ENCODE measurements at regions not wholly inside any gene's neighbourhood (a gene's known extent, or its start where the extent isn't known, plus 50 kb on each side); places are given as distances from the start of the nearest gene placed in this dataset.
A peak's percentile ranks its signal among the peaks of the same experiment; 100 is the strongest.

DNA sequence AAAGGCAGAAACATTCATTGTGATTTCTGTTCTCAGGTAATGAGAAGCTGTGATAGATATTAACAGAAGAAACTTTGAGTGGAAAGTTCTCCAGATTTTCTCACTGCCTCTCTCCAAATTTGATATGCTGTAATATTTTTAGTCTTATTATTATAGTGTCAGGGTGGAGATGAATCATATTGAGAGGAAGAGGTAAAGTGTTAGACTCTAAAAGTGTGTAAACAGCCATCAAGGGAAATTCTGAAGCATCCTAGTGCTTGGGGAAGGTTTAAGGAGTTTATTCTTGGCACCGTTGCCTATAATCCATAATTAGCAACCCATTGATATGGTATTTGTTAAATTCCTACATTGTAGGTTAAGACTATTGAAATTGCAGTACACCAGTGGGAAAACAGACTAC lies 104.7 kb upstream of the NABP1 start:
- BruUV-seq (replicated peaks), result no TSS peak
- Histone ChIP-seq H4K20me1 (replicated peaks; ENCODE audit: control insufficient read depth, extremely low read depth, insufficient read depth, low read length) (no peaks in the 10 kb centered on the region), H3K4me3 (replicated peaks in 1 of 3; ENCODE audit: insufficient read depth in 1 of 3, low read depth in 1 of 3, low read length in 3 of 3) (no peak overlapping the region), H3K4me1 (ENCODE audit: control insufficient read depth, extremely low read depth, insufficient read depth, low read length) (peaks cover 3% of the 10 kb centered on the region), H3K9me1 (replicated peaks; ENCODE audit: control insufficient read depth, extremely low read depth, insufficient read depth, low read length) (no peaks in the 10 kb centered on the region), H3K36me3 (ENCODE audit: control insufficient read depth in 2 of 2, extremely low read depth in 1 of 2, insufficient read depth in 2 of 2, low read length in 2 of 2) (no peaks in the 10 kb centered on the region), H3K4me2 (ENCODE audit: insufficient read depth, low read length) (no peak overlapping the region), H2AFZ (ENCODE audit: low read depth, low read length) (no peak overlapping the region), H3K27me3 (ENCODE audit: control insufficient read depth in 2 of 2, insufficient read depth in 2 of 2, low read length in 2 of 2) (no peaks in the 10 kb centered on the region), H3K9ac (replicated peaks; ENCODE audit: extremely low read depth, insufficient read depth, low read length) (no peak overlapping the region), H3K79me2 (ENCODE audit: control insufficient read depth, insufficient read depth, low read length) (no peaks in the 10 kb centered on the region), H3K9me3 (replicated peaks; ENCODE audit: control insufficient read depth, insufficient read depth, low read length) (no peaks in the 10 kb centered on the region), H3K27ac (ENCODE audit: insufficient read depth, low read depth, low read length) (no peak overlapping the region)
- FAIRE-seq (no peak), DNase-seq (ENCODE audit: low read depth, low spot score) (no peak)
- ChIA-PET POLR2A (interaction anchor here (1.0 kb wide), 1 partner anchor 104 kb away, joined by 5 read pairs; the partner anchor contains the start of gene NABP1), CTCF (interaction anchor here (0.7 to 1.3 kb wide), 3 partner anchors 9 to 123 kb away, joined by 3 read pairs; no protein-coding TSS in a partner anchor)
- peak; percentile 27 for TF ChIP-seq FOS (IDR thresholded peaks at IDR 0.05; ENCODE audit: borderline replicate concordance, insufficient read depth, low read length)
- TF ChIP-seq GATA2 (IDR thresholded peaks at IDR 0.05; ENCODE audit: insufficient read depth, insufficient read length, low read depth, low read length), result no peak
- dilution Hi-C loops (cut with MboI; ENCODE audit: extremely low pct_ligation_motif_present, low sequenced_read_pairs) (loop anchor here (25.0 kb wide), 1 partner anchor 139 kb away; no protein-coding TSS in a partner anchor), intact Hi-C loops (cut with micrococcal nuclease) (no loop called here)

DNA sequence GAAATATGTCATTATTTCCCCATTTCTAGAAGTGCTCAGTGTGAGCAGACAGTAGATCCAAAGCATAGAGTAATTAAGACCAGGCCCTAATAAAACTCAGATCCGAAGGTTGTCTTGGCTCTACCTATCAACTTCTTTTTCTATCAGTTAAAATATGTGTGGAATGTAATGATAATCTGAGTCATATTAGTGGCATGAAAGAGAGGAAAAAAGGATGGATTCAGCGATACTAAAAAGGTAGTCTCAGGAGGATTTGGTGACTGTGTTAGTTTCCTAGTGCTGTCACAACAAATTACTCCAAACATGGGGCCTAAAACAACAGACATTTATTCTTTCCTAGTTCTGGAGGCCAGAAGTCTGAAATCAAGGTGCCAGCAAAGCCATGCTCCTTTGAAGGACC lies 103.7 kb upstream of the NABP1 start:
- DNase-seq (ENCODE audit: low read depth, low spot score) (no peak), FAIRE-seq (no peak)
- Histone ChIP-seq H3K79me2 (ENCODE audit: control insufficient read depth, insufficient read depth, low read length) (no peaks in the 10 kb centered on the region), H3K9me1 (replicated peaks; ENCODE audit: control insufficient read depth, extremely low read depth, insufficient read depth, low read length) (no peaks in the 10 kb centered on the region), H3K9me3 (replicated peaks; ENCODE audit: control insufficient read depth, insufficient read depth, low read length) (no peaks in the 10 kb centered on the region), H3K9ac (replicated peaks; ENCODE audit: extremely low read depth, insufficient read depth, low read length) (no peak overlapping the region), H3K4me1 (ENCODE audit: control insufficient read depth, extremely low read depth, insufficient read depth, low read length) (peaks cover 3% of the 10 kb centered on the region), H3K4me3 (replicated peaks in 1 of 3; ENCODE audit: insufficient read depth in 1 of 3, low read depth in 1 of 3, low read length in 3 of 3) (no peak overlapping the region), H2AFZ (ENCODE audit: low read depth, low read length) (no peak overlapping the region), H3K36me3 (ENCODE audit: control insufficient read depth in 2 of 2, extremely low read depth in 1 of 2, insufficient read depth in 2 of 2, low read length in 2 of 2) (no peaks in the 10 kb centered on the region), H3K27me3 (ENCODE audit: control insufficient read depth in 2 of 2, insufficient read depth in 2 of 2, low read length in 2 of 2) (no peaks in the 10 kb centered on the region), H3K27ac (ENCODE audit: insufficient read depth, low read depth, low read length) (no peak overlapping the region), H4K20me1 (replicated peaks; ENCODE audit: control insufficient read depth, extremely low read depth, insufficient read depth, low read length) (no peaks in the 10 kb centered on the region), H3K4me2 (ENCODE audit: insufficient read depth, low read length) (no peak overlapping the region)
- CTCF ChIA-PET, result interaction anchor here (0.6 to 1.3 kb wide), 3 partner anchors 10 to 238 kb away, joined by 3 read pairs; no protein-coding TSS in a partner anchor
- BruUV-seq (replicated peaks), result no TSS peak
- TF ChIP-seq FOS (IDR thresholded peaks at IDR 0.05; ENCODE audit: borderline replicate concordance, insufficient read depth, low read length) (no peak), JUN (IDR thresholded peaks at IDR 0.05; ENCODE audit: borderline replicate concordance, insufficient read depth, insufficient read length, low read depth) (no peak), MYC (IDR thresholded peaks at IDR 0.05; ENCODE audit: low read depth, low read length) (no peak), GATA2 (IDR thresholded peaks at IDR 0.05; ENCODE audit: insufficient read depth, insufficient read length, low read depth, low read length) (no peak), EZH2 (IDR thresholded peaks at IDR 0.05; ENCODE audit: borderline replicate concordance, low read depth, low read length, severe bottlenecking) (no peak), POLR2A (IDR thresholded peaks at IDR 0.05; ENCODE audit: low read depth, low read length) (no peak), POLR2AphosphoS5 (IDR thresholded peaks at IDR 0.05; ENCODE audit: insufficient read depth, low read depth, low read length) (no peak)
- TF ChIP-seq, protein P1, sequence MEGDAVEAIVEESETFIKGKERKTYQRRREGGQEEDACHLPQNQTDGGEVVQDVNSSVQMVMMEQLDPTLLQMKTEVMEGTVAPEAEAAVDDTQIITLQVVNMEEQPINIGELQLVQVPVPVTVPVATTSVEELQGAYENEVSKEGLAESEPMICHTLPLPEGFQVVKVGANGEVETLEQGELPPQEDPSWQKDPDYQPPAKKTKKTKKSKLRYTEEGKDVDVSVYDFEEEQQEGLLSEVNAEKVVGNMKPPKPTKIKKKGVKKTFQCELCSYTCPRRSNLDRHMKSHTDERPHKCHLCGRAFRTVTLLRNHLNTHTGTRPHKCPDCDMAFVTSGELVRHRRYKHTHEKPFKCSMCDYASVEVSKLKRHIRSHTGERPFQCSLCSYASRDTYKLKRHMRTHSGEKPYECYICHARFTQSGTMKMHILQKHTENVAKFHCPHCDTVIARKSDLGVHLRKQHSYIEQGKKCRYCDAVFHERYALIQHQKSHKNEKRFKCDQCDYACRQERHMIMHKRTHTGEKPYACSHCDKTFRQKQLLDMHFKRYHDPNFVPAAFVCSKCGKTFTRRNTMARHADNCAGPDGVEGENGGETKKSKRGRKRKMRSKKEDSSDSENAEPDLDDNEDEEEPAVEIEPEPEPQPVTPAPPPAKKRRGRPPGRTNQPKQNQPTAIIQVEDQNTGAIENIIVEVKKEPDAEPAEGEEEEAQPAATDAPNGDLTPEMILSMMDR (IDR thresholded peaks at IDR 0.05; ENCODE audit: extremely low read depth in 1 of 2, insufficient read depth in 1 of 2, low read depth in 1 of 2, low read length in 2 of 2), result no peak
- TF ChIP-seq, protein P2, sequence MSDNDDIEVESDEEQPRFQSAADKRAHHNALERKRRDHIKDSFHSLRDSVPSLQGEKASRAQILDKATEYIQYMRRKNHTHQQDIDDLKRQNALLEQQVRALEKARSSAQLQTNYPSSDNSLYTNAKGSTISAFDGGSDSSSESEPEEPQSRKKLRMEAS (IDR thresholded peaks at IDR 0.05; ENCODE audit: insufficient read depth, insufficient read length), result no peak
- POLR2A ChIA-PET, result no interaction called here
- dilution Hi-C loops (cut with MboI; ENCODE audit: extremely low pct_ligation_motif_present, low sequenced_read_pairs), result loop anchor here (25.0 kb wide), 1 partner anchor 138 kb away; no protein-coding TSS in a partner anchor
- intact Hi-C loops (cut with micrococcal nuclease), result no loop called here

Data from endothelial cell of umbilical vein (primary cell).